Cerebellar cortex (tissue), 1 donor: ENCODE measurements at regions not wholly inside any gene's neighbourhood (a gene's known extent, or its start where the extent isn't known, plus 50 kb on each side); places are given as distances from the start of the nearest gene placed in this dataset.
"Not testable (repeated sequence)": the region's sequence is repeated elsewhere in the genome, so short reads cannot be mapped to it uniquely, and the experiment has no call there.

Source experiments
- DNase-seq: peaks from one replicate; pipeline ENCODE4 v3.0.0-alpha.2; 2015; ENCODE audit warnings: low spot score

DNA sequence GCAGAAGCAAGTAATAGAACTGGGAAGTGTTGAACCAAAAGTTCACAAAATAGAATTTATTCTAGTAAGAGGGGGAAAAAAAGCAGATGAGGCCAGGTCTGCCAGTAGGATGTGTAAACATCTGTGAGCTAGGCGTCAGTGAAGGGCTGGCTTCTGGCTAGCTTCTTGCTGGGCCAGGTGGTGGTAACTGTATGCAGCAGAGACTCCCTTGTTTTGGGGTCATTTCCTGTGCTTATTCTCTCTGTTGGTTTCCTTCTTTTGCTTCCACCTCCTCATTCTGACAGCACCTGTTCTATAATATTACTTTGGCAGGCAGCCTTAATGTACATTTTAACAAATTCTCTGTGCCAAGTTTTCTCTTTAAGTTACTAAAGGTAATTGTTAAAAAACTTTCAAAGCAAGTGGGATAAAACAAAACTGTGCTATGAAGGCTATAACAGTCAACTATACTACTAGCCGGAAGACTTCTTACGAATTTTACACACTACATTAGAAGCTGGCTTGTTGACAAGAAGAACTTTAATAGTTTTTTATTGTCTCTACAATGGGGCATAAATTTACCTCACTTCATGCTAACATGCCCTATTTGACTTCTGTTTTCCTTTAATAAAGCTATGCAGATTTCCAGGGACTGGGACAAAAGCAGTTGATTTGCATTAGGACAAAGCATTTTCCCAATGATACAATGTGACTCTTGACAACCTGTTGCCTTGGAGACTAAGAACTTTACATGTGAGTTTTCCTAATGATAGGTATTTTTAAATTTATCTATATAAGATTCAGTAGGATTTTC lies 318.8 kb upstream of the NAALADL2 start:
- no peak for DNase-seq

DNA sequence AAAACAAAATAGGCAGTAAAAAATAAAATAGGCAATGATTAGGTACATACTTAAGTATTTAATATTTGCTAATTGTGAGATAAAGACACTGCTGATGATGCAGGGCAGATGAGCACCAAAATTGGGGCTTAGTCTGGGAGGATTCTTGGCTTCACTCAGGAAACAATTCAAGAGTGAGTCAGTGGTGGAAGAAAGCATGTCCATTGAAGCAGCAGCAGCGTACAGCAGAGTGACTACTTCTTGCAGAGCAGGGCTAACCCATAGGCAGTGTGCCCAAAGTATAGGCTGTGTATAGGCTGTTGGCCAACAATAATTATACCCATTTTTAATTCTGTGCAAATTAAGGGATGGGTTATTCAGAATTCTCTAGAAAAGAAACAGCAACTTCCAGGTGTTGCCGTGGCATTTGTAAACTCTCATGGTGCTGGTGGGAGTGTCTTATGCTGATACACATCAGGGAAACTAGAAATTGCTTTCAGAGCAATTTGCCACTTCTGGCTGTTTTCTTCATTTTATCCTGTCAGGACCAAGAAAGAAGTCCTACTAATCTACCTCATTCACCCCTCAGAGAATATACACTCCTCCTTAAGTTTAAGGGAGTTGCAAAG lies 317.3 kb upstream of the NAALADL2 start:
- no peak for DNase-seq

DNA sequence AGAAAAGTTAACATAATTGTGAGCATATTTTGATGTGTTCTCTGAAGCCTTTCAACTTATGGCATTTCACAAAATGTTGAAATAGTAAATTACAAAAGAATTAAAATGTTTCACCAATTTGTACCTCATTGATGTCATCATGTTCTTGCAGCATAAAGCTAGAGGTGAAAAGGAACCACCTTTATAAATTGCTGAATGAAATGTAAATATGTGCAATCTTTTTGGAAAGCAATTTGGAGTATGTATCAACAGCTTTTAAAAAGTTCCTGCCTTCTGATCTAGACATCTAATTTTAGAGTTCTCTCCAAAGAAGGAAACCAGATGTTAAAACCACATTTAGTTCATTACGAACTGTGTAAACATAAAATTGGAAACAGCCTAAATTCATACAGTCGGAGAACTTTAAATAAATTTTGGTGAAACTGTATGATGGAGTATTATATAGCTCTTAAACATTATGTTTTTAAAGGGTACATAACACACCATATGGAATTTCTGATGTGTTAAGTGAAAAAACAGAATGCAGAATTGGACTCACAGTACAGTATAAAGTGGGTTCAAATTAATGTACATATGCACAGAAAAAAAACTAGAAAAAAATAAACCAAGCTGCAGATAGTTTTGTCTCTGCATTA lies 311.2 kb upstream of the NAALADL2 start:
- DNase-seq: no peak

DNA sequence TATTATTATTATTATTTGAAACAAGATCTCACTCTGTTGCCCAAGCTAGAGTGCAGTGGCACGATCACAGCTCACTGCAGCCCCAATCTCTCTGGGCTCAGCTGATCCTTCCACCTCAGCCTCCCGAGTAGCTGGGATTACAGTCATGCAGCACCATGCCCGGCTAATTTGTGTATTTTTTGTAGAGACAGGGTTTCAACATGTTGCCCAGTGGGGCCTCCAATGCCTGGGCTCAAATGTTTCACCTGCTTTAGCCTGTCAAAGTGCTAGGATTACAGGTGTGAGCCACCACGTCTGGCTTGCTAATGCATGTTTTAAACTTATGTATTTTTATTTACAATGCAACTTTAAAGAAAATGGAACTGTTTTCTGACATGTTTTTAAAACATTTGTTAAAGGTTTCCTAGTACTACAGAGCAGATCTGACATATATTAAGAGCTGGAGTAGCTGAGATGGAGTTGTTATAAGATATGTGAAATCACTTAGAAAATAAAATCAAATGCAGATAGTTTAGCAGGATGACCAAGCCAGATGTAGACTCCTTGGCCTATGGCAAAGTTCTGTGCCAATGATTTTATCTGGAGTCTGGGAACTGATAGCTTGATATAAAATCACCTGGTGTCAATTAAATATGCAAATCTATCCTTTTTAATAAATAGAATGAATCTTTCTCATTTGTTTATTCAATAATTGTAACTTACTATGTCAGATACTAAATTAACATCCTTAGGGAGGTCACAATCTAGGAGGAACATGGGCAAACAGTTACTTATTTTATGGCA lies 310.1 kb upstream of the NAALADL2 start:
- DNase-seq: no peak

DNA sequence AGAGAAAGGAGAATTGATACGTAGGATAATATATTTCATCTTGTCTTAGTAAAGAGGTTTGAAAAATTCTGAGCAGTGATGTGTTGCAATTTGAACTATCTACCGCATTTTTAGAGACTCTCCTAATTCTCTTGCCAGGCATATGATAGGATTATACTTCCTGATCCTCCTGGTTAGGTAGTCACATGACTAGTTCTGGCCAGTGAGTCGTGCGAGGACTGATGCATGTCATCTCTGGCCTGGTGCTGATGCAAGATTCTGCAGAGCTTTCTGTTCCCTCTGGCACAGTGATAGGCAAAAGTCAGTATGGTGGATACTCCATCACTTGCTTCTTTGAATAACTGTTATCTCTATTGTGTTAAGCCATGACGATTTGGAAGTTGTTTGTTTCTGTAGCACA lies 277.6 kb upstream of the NAALADL2 start:
- no peak for DNase-seq

DNA sequence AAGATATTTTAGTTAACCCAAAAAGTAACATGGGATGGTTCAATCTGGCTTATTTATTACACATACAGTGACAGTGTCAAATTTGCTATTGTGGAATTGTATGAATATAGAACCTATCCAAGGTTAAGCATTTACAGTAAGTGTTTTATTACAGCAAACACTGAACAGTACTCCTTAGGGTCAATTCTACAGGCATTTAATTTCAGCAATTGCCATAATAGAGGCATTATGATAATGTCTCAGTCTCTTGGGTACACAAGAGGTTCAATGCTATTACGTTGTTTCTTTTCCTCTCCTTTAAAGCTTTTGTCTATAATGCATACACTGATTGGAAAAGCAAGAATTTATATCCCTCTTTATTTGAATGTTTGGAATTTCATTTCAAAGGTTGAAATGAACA lies 275.7 kb upstream of the NAALADL2 start:
- DNase-seq: no peak

DNA sequence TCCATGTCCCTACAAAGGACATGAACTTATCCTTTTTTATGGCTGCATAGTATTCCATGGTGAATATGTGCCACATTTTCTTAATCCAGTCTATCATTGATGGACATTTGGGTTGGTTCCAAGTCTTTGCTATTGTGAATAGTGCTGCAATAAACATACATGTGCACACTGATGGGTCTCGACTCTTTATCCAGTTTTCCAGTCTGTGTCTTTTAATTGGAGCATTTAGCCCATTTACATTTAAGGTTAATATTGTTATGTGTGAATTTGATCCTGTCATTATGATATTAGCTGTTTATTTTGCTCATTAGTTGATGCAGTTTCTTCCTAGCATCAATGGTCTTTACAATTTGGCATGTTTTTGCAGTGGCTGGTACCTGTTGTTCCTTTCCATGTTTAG lies 272.0 kb upstream of the NAALADL2 start:
- DNase-seq: not testable (repeated sequence)

DNA sequence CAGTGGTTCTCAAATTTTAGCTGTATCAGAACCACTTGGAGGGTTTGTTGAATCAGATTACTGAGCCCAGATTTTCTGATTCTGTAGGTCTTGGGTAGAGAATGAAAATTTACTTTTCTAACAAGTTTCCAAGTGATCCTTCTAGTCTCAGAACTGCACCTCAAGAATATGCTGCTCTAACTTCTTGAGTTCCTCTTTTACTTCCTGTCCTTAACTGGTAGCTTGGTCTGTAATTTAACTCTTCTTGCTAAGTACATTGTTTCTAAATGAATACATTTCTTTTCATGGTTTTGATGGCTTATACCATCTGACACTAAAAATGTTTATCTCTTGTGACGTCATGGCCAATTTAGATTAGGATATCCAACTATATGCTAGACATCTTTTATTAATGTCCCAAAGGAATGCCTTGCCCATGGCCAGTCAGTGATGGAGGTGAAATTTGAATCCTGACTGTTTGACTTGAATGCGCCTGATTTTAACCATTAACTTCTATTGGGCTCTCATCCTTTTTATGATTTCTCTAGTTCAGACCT lies 262.6 kb upstream of the NAALADL2 start:
- DNase-seq: no peak

DNA sequence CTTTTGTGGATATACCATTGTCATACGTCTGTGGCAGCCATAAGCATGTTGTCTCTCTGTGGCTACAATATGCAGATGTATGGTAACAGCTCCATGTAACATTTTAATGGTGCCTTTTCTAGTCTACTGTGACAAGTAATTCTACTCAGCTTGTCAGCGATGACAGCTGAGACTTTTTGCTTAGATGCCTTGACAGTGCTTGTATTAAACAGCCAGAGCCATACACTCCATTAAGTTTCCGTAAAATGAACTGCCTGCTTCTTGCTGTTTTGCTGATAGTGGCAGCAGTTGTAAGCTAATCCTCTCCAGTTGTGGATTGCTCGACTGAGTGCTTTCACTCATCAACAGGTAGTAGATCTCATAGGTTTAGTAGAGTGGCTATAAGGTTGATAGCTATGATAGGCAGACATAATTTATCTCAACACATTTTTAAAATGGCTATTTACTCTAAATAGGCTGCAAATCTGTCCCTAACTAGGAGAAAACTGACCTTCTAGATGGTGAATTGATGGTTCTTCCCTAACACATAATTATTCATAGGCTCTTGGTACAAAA lies 260.2 kb upstream of the NAALADL2 start:
- DNase-seq: no peak

DNA sequence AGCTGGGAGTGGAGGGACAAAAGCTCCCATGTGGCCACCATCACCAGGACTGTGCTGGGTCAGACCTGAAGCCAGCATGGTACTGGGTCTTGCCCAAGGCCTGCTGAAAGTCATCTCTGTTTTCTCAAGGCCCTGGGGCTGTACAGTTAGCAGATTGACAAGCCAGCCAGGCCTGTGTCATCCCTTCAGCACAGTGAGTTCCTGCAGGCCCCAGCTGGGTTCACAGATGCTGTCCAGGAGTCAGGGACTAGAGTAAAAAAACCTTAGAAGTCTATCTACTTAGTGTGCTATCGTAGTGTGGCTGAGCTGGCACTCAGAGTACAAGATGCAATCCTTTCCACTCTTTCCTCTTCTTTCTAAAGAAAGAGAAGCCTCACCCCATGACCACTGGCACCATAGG lies 246.0 kb upstream of the NAALADL2 start:
- no peak for DNase-seq

DNA sequence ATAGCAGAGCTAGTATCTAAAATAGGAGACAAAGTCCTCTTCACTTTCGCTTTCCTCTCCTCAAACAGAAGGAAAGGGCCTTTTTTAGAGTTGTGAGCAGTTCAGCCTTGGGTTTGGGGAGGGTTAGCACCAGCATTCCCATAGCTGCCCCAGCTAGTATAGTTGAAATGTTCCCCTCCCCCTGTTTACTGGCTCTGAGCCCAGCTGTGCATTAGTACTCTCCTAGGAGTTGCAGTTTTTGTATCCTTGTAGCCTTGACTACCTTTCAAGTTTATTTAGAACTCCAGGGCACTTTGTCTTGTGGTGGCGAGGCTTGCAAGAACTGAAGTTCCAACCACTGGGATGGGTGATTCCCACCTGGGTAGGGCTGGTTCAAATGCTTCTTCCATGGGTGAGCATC lies 245.1 kb upstream of the NAALADL2 start:
- DNase-seq: no peak

DNA sequence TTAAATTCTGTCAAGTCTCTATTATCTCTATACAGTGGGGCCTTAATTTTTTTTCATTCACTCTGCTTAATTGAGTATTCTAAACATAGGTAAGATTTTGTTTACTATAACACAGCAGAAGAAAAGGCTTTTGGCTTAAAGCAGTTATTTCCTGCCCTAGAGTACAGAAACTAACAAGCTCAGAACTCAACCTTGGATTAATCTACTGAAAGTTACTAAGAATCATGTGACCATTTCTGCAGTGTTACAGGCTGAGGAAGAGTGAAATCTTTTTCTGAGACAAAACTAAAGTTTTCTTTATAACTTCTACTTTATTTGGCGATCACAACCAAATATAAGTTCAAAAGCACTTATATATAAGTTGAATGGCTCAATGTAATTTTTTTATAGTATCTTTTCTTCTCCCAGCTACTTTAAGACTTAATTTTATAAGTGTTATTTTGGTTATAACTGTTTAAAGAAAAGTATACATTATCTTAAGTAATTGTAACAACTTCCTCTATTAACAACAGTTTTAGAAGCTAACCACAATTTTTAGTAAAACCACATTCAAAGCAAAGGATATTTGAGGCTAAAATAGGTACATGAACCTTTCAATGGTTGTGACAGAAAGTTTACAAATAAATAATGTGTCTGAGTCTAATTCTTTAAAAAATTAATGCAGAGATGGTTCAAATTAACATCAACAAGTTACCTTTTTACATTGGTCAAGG lies 240.6 kb upstream of the NAALADL2 start:
- no peak for DNase-seq

DNA sequence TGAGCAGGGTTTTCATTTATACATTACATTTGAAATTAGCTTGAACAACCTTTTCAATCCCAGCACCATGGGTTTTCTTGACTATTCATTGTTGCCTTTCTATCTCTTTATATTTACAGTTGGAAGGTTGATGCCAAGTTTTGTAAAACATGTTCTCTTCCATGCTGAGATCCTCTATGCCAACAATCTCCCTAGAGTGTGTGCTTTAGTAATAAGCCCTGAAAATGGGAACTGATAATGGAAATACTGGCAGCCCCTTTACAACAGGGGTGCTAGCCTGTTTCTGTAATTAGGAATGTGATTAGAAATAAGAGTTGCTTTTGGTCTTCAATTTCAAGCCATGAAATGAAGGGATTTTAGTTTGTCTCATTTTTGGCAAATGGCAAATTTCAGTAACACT lies 239.9 kb upstream of the NAALADL2 start:
- DNase-seq: peak; percentile 26

DNA sequence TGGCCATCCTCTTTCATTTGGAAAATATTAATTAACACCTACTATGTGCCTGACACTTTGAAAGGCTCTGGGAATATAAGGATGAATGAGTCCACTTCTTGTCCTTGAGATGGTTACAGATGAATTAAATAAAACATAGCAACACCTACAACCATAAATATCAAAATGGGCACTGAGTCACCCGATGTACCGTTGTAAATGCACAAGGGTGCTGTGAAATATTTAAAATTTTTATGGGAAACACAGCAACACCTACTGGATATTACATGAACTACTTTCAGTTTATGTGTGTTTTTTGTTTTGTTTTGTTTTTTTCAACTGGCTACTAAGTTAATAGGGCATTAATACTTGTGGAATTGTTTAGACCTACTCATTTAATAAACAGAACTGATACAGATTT lies 239.0 kb upstream of the NAALADL2 start:
- DNase-seq: no peak

DNA sequence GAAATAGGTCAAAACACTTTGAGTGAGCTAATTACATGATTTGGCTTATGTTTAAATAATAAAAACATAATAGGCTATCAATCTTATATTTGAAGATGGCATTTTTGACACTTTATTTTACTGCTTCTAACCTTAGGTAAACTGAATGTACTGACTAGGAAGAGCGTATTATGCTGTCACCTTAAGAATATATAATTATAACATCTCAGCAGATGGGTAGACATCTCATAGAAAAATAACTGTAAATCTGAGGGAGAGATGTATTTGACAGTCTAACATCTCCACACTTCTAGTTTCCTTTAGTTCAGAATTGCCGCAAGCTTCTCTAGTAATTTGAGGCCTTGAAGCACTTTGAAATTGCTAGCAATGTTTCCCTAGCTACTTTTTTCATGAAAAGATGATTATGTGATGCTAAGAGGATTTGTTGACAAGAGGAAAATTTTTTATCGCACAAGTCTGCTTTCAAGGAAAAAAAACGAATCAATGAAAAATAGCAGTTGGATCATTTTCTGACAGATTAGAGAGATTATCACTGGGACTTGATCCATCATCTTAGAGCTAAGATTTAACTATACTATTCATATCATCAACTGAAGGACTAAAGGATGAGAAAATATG lies 238.2 kb upstream of the NAALADL2 start:
- DNase-seq: no peak

DNA sequence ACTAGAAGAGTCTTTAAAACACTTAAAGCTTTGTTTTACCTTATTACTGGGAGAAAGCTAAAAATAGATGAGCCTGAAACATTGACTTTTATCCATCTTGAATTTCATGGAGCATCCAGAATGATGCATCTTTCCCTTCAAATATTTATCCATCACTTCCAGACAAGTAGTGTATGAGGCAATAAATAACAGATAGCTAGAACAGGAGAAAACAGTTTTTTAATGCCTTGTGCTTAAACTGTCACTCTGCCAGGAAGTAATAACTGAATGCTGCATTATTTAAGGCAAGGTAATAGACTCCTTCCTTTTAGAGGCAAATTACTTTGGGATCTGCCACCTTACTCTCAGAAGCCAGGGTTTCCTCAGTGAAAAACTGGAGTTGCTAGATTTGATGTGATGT lies 225.8 kb upstream of the NAALADL2 start:
- DNase-seq: no peak

DNA sequence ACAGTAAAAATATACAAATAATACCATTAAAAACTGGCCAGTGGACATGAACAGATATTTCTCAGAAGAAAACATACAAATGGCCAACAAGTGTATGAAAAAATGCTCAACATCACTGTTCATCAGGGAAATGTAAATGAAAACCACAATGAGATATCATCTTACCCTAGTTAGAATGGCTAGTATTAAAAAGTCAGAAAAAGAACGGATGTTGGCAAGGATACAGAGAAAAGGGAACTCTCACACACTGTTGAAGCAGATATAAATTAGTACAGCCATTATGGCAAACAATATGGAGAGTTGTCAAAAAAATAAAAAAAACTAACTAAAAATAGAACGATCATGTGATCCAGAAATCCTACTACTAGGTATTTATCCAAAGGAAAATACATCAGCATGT lies 222.7 kb upstream of the NAALADL2 start:
- DNase-seq: no peak

DNA sequence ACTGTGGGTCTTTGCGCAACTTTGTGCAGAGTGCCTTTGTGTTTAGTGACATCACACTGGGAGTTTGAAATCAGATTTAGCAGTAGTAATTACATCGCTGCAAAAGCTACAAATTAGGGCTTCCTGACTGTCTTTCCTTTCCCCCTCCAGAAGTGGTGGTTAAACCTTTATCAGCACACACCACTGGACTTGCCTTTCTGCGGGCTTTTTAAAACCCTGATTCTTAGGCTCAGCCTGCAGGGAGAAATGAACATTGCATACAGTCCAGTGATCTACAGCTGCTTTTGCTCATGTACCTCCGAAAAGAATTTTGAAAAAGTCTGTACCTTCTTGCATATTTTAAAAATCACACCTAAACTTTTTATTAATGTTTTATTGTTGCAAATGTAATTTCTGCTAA lies 219.7 kb upstream of the NAALADL2 start:
- no peak for DNase-seq

DNA sequence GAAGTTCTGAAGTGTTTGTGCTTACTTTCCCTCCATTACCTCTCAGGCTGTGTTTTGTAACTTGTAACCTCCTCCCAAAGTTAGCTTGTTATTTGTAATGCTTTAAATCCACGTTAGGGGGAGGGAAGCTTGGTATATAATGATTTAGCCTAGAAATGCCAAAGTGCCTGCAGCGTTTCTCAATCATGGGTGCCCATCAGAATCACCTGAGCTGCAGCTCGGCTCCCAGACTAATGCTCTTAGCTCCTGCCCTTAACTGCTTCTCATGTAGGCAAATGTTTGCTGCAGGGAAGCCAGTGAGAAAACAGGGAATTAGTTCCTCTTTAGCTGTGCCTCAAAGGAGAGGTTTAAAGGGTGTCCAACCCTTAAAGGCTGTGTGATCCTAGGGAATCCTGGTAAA lies 219.2 kb upstream of the NAALADL2 start:
- DNase-seq: no peak

DNA sequence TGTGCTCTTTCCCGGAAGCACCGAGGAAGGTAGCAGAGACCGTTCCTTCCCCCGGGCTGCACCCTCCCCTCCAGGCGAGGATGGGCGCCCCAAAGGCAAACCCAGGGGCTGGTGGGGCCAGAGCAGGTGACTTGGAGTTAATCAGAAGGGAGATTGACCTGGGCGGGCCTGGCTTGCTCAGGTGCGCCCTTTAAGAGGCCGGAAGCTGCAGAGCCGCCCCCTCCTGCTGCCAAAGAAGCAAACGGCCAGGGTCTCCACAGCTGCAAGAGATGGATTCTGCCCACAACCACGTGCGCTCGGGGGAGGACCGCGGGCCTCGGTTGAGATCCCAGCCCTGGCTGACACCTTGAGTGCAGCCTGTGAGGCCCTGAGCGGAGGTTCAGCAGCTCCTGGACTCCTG lies 218.2 kb upstream of the NAALADL2 start:
- DNase-seq: no peak

DNA sequence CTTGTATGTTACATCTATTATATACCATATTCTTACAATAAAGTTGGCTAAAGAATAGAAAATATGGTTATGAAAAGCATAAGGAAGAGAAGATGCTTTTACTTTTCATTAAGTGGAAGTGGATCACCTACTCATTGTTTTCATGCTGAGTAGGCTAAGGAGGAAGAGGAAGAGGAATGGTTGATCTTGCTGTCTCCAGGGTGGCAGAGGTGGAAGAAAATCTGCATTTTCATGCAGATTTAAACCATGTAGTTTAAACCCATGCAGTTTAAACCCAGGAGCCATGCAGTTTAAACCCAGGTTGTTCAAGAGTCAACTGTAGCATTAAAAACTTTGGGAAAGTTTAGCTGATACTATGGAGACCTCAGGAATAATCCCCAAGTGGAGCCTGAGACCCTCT lies 214.8 kb upstream of the NAALADL2 start:
- no peak for DNase-seq
